MV-4-11 (cell line): ENCODE measurements at regions not wholly inside any gene's neighbourhood (a gene's known extent, or its start where the extent isn't known, plus 50 kb on each side); places are given as distances from the start of the nearest gene placed in this dataset.

Source experiments
- DNase-seq: peaks from one replicate; lab custom pipeline; 2025; lab: John Stamatoyannopoulos, UW

DNA sequence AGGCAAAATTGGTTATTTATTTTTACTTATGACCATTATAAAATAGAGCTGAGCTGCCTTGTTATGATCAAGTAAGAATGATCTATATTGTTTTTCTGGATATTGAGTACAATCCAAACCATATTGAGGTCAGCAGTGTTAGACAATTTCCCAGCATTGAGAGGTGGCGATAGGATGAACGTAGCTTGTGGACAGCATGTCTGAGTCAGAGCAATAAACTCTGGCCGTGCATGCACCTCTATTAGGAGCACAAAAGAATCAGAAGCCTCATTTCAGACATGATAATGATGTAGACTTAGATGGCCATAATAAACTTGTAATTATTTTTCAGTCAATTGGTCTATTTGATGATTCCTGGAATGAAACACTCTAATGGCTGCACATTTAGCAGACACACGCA, 491.6 kb downstream of the RIT2 start:
- DNase-seq, result no peak

DNA sequence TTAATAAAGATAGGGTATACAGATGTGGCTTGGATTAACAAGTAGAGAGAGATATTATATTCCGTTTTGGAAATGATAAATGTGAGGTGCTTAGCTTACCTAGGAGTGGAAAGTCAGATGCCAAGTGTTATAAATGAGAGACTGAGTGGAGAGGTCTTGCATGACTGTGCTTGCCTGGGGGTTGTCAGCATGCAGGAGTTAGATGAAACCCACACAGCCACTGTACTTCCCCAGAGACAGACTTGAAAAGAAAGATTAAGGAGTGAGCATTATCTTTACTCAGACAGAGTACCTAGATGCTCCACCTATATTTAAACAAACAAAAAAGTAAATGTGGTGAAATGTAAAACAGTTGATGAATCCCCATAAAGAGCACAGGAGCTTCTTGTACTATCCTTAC, 482.7 kb downstream of the RIT2 start:
- DNase-seq, result peak; percentile 42

- peak; percentile 7 for DNase-seq
Observed at GRCh38 chr18:42635378-42636048, 480.0 kb downstream of the RIT2 start.

DNA sequence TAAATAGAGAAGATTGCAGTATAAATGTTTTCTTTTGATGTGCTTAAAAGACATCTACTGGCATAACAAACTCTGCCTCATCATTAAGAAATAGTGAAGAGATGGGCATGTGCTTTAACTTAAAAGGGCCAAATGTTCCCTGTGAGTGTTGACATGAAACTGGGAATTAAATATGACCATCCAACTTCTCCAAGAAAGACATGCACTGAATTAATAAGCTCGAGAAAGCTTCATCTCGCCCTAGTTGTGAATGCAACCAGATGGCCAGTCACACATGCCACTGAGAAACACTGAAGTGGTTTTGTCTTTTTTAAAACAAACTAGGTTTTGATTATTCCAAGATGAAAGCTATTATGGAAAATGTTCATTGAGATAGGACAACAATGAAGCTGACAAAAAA, 479.2 kb downstream of the RIT2 start:
- no peak for DNase-seq

DNA sequence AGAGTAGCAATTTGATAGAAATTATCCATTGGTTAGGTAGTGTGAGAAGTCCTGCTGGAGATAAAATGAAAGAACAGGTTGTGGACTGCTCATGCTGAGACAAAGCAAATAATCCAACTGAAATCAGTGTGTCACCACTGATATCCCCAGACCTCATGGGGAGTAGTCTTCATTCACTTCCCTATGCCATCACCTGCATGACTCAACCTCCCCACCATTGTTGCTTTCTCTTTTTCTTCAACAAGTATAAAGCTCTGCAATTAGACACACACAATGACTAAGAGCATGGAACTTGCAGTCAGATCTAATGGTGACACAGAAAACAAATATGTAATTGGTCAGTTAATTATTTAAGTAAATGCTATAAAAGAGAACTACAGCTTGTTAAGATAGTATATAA, 475.3 kb downstream of the RIT2 start:
- DNase-seq, result no peak

DNA sequence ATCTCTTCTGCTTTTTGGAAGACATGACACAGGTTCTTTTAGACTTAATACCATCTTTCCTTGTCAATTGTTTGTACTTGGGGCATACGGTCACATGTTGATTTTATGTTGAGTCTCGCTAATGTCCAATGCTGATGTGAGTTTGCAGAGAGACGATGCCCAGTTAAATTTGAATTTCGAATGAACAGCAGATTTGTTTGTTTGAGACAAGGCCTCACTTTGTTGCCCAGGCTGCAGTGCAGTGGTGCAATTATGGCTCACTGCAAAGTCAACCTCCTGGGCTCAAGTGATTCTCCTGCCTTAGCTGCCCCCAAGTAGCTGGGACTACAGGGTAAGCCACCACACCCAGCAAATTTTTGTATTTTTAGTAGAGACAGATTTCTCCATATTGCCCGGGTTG, 473.5 kb downstream of the RIT2 start:
- DNase-seq, result no peak

- no peak for DNase-seq
Observed at GRCh38 chr18:42644729-42645131, 470.8 kb downstream of the RIT2 start.

- DNase-seq, result no peak
Observed at GRCh38 chr18:42649331-42650035, 466.0 kb downstream of the RIT2 start.

DNA sequence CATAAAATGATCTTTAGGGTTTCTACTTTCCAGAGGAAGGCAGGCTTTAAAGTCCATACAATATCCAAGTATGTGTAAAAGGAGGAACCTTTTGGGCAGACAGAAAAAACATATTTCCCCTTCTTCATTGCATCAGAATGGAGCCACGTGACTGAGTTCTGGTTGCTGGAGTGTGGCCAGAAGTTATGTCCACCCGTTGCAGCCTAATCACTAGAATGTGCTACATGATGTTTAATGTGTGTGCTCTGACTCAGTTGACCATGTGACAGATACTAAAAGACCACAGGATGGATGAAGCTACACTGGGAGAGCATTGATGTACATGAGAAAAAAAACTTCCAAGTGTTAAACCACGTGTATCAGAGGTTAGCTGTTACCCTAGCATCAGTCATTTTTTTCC, 460.9 kb downstream of the RIT2 start:
- DNase-seq, result peak; percentile 88

GRCh38 chr18:42657551-42657950, 457.9 kb downstream of the RIT2 start:
- DNase-seq, result no peak

DNA sequence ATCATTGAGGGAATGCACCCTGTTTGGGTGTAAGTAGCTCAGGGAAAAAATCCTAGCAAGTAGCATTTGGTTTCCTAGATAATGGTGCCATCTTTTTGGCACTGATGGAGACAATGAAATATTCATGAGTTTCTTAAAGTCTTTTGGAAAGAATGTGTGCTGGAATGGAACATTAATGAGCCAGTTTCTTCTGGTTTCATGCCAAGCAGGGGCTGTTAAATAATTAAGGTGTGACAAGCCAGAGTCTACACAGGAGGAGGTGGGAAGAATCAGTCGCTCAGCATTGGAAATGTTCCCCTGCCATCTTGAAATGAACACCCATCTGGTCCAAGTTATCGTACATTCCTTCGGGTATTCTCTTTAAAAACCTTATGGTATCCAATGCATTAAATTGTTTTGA, 457.3 kb downstream of the RIT2 start:
- DNase-seq, result no peak

- DNase-seq, result no peak
Observed at GRCh38 chr18:42659187-42659586, 456.3 kb downstream of the RIT2 start.

- no peak for DNase-seq
Observed at GRCh38 chr18:42670860-42671259, 444.6 kb downstream of the RIT2 start.

GRCh38 chr18:42675810-42676209, 439.7 kb downstream of the RIT2 start:
- DNase-seq, result no peak

DNA sequence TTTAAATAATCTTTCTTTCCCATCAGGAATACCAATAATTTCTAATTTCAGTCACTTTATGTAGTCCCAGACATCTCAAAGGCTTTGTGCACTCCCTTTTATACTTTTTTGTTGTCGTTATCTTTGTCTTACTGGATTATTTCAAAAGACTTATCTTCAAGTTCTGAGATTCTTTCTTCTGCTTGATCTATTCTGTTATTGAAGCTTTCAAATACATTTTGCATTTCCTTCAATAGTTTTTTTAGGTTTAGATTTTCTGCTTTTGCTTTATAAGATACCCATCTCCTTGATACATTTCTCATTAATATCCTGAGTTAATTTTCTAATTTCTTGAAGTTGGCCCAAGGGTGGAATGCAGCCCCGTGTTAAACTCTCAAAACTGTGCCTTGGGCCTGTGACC, 432.4 kb downstream of the RIT2 start:
- DNase-seq, result no peak

- no peak for DNase-seq
Observed at GRCh38 chr18:42689310-42689709, 426.2 kb downstream of the RIT2 start.
